ENCODE measurements at regions not wholly inside any gene's neighbourhood (a gene's known extent, or its start where the extent isn't known, plus 50 kb on each side); places are given as distances from the start of the nearest gene placed in this dataset.
"Not testable (repeated sequence)": the region's sequence is repeated elsewhere in the genome, so short reads cannot be mapped to it uniquely, and the experiment has no call there.

DNA sequence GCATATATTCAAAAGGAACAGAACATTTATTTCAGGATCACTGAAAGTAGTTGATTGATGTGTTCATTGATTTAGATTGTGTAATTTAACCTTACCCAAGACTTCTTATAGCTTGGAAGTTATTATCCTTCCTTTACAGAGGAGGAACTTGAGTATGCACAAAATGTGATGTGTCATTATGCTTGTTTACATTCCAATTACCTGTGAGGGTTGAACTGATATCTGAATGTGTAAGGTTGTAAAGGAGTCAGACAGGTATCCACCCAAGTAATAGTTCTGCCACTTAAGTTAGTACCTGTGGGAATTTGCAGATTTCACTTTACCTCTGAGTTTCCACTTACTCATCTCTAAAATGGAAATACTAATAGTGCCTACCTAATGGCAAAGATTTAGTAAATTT lies 668.2 kb downstream of the DOK5 start:
- DNase-seq, result no peak

DNA sequence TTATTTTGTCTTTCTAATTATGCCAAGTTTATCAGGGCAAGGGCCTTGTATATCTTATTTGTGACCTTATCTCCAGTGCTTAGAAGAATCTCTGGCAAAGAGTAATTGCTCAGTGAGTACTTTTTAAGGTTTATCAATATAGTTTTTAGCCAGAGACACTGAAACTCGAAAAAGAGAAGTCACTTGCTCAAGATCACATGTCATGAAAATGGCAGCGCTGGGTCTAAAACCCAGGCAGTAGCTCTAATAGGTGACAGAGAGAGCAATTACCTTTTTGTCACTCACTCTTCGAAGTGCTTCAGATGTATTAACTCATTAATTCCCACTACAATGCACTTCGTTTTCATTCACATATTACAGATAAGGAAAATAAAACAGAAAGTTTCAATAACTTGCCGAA lies 667.5 kb downstream of the DOK5 start:
- no peak for DNase-seq

DNA sequence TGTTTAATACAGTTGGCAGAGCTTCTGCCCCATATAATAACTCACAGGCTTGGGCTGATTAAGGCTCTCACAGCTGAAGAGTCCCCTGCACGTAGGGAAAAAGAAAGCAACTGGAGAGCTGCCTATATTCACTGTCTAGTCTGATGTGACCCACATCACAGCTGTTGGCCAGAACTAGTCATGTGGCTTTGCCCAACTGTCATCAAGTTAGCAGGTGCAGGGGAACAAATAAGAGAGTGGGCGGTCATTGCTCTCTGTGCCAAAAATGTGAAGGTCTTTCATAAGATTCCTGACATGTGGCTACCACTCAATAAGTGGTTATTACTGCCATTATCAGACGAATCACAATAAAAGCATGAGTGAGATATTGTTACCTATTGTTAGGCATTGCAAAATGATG lies 665.2 kb downstream of the DOK5 start:
- DNase-seq, result no peak

DNA sequence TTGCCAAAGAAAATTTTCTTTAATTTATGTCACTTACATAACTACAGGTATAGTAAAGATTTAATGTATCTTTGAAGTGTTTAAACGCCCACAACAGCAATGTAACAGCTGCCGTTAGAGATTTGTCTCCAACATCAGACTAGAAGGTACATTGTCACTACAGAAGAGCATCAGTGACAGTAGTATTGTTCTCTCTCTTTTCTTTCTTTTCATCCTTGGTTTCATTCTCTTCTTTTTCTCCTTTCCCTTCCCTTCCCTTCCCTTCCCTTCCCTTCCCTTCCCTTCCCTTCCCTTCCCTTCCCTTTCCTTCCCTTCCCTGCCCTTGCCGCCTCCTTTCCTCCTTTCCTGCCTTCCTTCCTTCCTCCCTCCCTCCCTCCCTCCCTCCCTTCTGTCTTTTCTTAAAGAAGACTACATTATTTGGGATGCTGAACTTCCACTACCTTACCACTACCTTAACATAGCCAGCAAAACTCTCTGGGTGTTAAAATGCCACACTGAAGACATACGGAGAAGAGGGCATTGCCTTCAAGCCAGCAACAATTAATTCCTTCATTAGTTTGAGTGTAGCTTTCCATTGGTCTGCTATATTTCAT lies 663.9 kb downstream of the DOK5 start:
- no peak for DNase-seq

DNA sequence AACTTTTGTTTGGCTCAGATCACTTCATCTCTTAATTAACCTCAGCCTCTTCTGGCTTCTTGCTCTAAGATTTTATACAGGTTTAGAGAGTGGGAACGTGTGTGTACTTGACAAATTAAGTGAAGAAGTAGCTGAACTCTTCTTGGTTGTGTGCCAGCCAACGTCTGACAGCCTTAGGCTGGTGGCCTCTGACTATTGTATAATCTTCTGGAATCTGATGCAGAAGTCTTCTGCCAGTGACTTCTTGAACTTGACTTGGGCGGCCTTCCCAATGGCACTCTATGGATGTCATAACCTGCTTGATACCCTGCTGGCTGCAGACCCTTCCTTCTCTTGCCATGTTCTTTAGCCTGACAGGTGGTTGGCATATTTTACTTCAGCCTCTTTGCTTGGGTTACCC lies 660.5 kb downstream of the DOK5 start:
- DNase-seq, result no peak

DNA sequence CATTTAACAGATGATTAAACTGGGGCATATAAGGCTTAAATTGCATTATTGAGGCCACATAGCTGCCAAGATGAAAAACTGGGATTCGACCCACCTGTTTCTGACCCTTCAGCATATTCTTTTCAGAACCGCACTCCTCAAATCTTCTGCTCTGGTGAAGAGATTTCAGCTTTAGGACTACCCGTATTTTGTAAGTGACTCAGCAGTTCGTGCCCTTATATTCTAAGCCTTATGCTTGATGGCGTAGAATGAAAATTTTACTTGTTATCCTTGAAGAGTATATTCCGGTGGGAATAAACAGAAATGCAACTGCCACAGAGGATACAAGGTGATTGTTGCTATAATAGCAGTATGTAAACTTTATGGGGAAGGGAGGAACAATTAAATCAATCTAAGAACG lies 657.1 kb downstream of the DOK5 start:
- DNase-seq, result no peak

DNA sequence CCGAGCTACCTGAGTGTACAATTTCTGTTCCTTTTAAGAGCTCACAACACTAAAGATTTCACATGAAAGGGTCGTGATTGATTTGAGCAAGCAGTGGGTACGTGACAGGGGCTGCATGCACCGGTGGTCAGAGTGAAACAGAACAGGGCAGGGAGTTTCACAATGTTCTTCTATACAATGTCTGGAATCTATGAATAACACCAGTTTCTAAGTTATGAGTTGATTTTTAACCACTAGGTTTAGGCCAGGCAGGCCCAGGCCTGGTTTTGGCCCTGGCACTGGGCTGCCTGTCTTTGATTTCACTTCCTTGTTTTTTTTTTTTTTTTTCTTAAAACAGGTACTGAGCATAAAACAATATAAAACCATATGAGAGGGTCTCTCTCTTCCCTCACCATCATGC lies 642.2 kb downstream of the DOK5 start:
- not testable (repeated sequence) for DNase-seq

DNA sequence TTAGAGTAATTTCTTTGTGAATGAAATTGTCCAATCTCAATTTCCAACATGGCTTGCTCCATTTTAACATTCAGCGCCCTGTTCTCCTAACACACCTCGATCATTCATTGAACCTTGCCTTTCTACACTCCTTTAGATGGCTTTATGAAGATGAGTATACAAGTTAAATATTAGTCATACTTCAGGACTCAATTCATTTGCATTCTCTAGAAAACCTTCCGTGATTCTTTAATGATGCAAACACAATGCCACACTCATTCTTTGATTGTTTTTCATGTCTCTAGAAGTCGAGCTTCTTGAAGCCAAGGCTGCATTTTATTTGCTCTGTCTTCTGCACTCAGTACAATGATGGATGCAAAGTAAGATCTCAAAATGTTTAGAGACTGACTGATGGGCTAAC lies 641.2 kb downstream of the DOK5 start:
- DNase-seq, result no peak

DNA sequence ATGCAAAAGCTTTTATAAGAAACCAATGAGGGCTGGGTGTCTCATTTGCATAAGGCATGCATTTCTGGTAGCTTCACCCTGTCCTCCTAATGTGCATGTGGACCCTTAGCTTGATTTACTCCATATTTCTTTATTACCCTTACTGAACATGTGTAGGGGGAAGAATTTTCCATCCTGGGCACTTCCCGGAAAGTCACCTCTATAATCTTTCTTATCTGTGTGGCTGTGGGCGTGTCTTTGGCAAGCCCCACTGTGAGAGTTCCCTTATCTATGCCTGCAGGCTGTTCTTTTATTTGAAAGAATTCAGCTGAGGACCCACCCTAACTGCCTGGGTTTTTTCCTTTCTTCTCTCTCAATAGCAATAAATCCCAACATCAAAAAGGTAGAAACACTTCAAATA lies 627.8 kb downstream of the DOK5 start:
- no peak for DNase-seq

DNA sequence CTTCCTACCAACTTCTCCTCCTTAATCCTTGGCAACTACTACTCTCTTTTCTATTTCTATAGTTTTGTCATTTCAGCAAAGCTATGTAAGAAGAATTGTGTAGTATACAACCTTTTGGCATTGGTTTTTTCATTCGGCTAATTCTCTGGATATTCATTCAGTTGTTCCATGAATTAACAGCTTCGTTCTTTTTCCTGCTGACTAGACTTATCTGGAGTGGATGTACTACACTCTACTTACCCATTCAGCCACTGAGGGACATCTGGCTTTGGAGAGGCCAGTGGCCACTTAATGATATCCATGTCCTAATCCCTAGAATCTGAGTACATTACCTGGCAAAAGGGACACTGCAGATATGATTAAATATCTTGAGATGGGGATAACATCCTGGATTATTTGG lies 623.9 kb downstream of the DOK5 start:
- no peak for DNase-seq

DNA sequence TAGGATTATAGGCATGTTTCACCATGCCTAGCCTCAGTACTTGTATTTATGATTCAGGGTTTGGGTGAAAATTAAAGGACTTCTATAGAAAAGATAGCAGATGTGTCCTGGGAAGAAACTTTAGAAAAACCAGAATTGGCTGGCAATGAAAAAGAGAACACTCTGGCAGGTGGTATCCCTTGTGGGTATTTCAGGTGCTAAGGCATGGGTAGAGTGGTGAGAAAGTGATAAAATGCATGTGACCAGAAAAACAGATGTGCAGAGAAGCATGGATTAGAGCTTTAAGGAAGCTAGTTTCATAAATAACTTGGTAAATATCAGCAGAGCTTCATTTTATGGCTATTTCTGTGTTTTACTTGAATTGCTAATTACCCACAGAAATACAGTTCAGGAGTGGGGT lies 622.2 kb downstream of the DOK5 start:
- DNase-seq, result no peak

DNA sequence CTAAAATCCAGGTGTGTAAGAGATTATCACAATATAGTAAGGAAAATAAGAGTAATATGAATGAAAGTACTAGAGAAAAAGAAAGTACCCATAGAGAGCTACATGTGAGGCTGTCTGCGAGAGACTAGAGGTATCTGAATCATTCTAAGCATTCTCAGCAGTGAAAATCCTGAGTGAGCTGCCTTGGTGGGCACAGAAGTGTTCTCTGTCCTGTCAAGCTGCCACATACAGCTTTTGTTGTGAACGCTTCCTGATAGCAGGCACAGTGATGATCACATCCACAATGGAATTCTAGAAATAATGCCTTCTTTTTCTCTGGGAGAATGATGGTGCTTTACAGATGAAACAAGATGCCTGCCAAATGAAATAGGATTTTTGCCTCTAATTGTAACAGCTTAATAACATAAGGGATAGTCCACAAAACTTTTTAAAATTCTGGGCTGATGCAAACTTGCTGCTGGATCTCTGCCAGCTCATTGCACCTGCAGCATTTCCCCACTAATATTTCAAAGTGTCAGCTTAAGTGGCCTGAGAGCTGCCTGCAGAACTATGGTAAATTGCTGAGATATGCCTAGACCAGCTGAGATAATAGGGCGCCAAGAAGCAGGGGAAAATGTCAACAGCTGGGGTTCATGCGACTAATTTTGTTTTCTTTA lies 620.5 kb downstream of the DOK5 start:
- peak; percentile 11 for DNase-seq

DNA sequence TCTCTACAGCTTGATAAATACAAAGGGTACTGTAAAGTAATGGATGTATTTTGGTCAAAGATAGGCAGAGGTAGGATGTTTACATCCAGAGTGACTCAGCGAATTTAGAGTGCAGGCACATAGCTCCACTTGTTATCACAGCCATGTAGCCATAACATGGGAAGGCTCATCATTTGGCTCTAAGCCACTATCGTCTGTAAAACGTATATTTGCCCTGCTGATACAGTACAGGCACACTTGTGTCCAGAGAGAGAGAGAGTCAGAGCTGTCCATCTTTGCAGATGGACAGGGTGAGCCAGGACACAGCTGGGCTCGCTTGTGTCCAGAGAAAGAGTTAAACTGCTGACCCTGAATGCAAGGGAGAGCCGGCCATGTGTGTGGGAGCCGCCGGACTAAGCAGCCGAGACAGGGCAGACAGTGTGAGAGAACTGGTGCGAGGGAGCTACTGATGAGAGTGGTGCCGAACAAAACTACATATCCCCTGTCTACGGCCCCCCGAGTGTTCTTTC lies 619.0 kb downstream of the DOK5 start:
- no peak for DNase-seq

DNA sequence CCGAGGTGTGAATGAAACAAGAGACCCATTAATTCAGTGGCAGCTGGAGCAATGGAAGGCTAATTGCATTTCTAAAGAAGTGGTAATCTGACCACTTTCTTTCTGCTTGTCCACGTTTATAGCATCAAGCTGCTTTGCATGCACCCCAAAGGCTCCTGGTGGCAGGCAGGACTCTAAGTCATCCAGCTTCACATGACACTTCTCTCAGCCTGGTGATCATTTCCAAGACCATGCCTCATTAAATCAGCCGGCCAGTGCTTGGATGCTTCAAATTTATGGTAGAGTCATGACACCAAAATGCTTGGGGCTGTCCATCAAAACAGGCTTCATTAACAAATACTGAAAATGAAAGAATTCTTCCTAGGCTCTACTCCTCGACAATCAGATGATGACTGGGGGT lies 614.9 kb downstream of the DOK5 start:
- DNase-seq, result no peak

DNA sequence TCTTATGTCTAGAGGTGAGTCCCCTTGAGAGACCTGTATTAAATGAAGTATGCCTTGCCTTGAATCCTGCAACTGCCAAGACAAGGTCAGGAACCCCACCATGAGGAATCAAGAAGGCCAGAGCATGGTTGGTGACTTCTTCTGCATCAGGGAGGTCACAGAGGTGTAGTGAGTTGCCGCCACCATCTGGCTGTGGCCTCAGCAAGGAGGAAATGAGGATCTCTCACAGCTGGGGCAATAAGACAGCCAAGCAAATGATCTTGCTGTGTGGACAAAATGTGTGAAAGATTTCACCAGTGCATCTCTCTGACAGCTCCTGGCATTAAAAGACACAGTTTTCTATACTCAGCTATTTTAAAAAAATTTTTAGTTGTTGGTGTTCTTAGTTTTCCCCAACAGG lies 611.0 kb downstream of the DOK5 start:
- no peak for DNase-seq

DNA sequence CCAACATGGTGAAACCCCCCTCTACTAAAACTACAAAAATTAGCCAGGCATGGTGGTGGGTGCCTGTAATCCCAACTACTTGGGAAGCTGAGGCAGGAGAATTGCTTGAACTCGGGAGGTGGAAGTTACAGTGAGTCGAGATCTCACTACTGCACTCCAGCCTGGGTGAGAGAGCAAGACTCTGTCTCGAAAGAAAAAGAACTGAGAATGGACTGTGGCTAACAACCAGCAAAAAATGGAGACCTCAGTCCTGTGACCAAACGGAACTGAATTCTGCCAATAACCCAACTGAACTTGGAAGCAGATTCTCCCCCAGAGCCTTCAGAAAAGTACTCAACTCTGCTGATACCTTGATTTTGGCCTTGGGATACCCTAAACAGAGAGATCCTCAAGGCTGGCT lies 604.5 kb downstream of the DOK5 start:
- DNase-seq, result no peak

DNA sequence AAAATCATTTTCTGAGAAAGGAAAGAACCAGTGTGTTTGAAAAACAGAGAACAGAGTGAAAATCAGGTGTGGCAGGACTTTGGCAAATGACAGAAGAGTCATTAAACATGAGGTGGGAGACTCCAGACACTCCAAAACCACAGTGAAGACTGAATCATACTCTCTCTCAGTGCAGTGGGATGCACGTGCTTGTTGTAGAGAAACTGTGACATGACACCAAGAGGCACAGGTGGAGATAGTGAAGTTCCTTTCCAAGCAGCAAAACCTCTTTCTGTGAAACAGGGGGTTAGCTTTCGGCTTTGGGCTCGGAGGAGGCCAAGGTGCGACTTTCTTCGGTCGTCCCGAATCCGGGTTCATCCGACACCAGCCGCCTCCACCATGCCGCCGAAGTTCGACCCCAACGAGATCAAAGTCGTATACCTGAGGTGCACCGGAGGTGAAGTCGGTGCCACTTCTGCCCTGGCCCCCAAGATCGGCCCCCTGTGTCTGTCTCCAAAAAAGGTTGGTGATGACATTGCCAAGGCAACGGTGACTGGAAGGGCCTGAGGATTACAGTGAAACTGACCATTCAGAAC lies 599.0 kb downstream of the DOK5 start:
- not testable (repeated sequence) for DNase-seq

DNA sequence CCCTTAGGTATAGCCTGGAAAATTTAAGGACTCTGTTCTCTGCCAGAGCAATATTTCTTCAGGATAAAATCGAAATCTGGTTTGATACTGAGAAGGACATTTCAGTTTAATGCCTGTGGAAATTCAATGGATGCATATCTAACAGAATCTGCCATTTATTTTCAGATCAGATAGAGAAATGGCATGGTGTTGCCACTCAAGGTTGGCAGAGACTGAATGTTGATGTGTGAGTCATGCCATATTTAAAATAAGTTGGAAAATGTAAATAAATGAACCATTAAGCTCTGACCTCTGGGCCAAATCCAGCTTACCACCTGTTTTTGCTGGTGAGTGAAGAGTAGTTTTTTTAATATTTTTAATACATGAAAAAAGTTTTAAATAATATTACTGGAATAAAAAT lies 594.6 kb downstream of the DOK5 start:
- no peak for DNase-seq

DNA sequence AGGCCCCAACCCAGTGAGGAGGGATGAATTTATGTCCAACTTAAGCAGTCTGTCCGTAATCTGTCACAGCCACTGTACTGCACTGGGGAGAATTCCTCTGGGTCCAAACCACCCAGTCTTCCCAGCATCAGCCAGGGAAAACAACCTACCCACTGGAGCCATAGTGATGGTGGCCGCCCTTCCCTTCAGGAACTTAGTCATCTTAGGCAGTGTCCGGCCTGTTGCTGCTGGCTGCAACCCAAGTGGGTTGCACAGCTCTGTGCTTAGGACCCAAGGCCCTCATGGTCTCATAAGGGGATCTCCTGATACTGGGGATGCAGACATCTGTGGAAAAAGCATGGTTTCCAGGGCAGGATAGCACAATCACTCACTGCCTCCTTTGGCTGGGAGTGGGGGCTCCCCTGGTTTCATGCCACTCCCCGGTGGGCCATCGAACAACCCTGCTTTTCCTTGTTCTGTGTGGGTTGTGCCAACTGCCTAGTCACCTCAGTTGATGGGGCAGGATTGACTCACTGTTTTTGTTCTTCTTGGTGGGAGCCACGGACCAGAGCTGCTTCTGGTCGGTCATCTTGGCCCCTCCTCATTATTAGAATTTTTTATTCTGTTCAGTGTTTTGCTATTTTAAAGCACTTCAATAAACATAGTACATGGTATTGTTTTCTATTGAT lies 591.9 kb downstream of the DOK5 start:
- no peak for DNase-seq

DNA sequence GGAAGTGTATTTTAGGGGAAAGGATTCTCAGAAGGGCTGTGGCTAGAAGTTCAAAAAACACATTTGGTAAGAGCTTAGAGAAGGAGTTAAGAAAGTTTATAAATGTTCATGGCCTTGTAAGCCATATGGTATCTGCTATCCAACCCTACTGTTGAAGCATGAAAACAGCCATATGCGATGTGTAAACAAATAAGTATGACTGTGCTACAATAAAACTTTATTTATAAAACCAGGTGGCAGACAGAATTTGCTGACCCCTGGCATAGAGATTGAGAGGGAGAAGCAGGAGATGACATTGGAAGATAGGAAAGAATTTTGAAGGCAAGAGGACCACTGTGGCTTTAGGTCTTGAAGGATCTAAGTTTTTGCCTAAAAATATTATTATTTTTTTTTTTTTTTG lies 583.5 kb downstream of the DOK5 start:
- no peak for DNase-seq

DNA sequence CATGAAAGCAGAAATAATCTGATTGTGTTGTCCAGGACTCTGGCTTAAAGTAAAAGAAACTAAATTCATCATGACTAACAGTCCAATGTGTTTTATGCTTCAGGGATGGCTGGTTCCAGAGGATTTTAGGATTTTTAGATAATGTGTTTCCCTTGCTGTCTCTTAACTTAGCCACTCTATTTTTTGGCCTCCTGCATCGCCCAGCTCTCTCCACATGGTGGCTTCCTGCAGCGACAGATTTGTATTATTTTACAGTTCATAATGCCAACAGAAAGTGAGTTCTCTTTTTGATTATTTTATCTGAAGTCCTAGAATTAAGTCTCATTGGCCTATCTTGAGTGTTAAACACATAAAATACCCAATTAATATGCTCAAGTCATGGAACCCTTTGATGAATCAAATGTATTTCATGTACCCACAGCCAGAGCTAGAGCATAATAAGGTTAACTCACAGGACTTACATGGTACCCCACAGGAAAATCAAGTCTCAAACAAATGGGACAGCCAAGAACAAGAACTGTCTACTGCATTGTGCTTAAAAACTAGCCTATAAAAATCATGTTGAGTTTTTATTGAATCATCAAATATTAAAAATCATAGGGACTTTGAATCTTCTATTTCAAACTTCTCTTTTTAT lies 582.5 kb downstream of the DOK5 start:
- no peak for DNase-seq

DNA sequence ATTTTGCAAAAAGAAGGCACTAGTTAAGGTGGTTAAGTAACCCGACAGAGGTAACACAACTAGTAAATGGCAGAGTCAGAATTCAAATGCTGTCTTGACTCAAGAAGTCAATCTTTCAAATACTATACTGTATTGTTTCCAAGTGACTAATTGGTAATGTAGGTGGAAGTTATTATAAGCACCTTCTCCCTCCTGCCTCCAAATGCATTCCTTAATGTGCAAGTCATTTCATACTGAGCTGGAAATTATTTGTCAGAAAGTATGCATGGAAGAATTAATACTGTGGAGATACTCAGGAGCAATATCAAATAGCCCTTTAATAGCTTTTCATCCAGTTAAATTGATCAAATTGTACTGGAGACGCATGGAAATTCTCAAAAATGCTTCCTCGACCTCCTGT lies 579.1 kb downstream of the DOK5 start:
- DNase-seq, result no peak

DNA sequence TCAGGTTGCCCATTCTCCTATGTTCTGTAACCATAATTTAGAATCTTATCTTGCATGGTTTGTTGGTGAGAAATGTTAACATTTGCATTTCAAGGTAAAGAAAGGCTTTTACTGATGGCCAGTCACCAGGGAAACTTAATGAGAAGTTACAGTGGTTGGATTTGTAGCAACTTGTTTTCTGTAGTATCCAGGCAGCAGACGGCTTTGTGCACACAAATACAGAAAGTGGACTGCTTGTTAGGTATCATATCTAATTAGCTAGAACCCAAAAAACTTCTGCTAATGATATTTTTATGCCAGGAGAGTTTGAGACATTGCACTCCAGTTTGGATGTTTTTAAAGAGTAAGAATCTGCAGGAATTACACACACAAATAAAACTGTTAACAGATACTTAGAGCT lies 578.0 kb downstream of the DOK5 start:
- DNase-seq, result no peak

Data from hindlimb muscle (tissue), 1 donor.